ENCODE measurements at regions not wholly inside any gene's neighbourhood (a gene's known extent, or its start where the extent isn't known, plus 50 kb on each side); places are given as distances from the start of the nearest gene placed in this dataset.

GRCh38 chr1:187237542-187237941 lies 408.8 kb downstream of the PLA2G4A start:
- TF ChIP-seq EZH2 (IDR thresholded peaks at IDR 0.05), result no peak
- TF ChIP-seq POLR2AphosphoS5 (IDR thresholded peaks at IDR 0.05; ENCODE audit: borderline replicate concordance, low read depth, low read length), result no peak

Data from SK-N-MC (cell line).